ENCODE measurements at regions not wholly inside any gene's neighbourhood (a gene's known extent, or its start where the extent isn't known, plus 50 kb on each side); places are given as distances from the start of the nearest gene placed in this dataset.
A peak's percentile ranks its signal among the peaks of the same experiment; 100 is the strongest.
"Not testable (repeated sequence)": the region's sequence is repeated elsewhere in the genome, so short reads cannot be mapped to it uniquely, and the experiment has no call there.

- DNase-seq (ENCODE audit: low spot score), result no peak
These were observed 76.3 kb upstream of the C7orf33 start for GRCh38 chr7:148514236-148514635.

GRCh38 chr7:148515237-148515636 is 75.3 kb upstream of the C7orf33 start:
- no peak for DNase-seq (ENCODE audit: low spot score)

- DNase-seq (ENCODE audit: low spot score), result no peak
These were observed 74.6 kb upstream of the C7orf33 start for GRCh38 chr7:148515728-148516695.

GRCh38 chr7:148519386-148519785 is 71.2 kb upstream of the C7orf33 start:
- DNase-seq (ENCODE audit: low spot score), result not testable (repeated sequence)

- DNase-seq (ENCODE audit: low spot score), result no peak
These were observed 69.3 kb upstream of the C7orf33 start for GRCh38 chr7:148521271-148521670.

GRCh38 chr7:148523550-148523949 is 67.0 kb upstream of the C7orf33 start:
- DNase-seq (ENCODE audit: low spot score), result no peak

GRCh38 chr7:148524479-148525224 is 65.9 kb upstream of the C7orf33 start:
- no peak for DNase-seq (ENCODE audit: low spot score)

GRCh38 chr7:148527717-148528168 is 62.8 kb upstream of the C7orf33 start:
- peak; percentile 78 for DNase-seq (ENCODE audit: low spot score)

GRCh38 chr7:148535217-148535616 is 55.3 kb upstream of the C7orf33 start:
- no peak for DNase-seq (ENCODE audit: low spot score)

- no peak for DNase-seq (ENCODE audit: low spot score)
These were observed 53.1 kb upstream of the C7orf33 start for GRCh38 chr7:148537435-148537834.

- peak; percentile 87 for DNase-seq (ENCODE audit: low spot score)
These were observed 50.4 kb upstream of the C7orf33 start for GRCh38 chr7:148540041-148540738.

Measured in AG20443 (cell line).